GM23338 (cell line): ENCODE measurements at regions not wholly inside any gene's neighbourhood (a gene's known extent, or its start where the extent isn't known, plus 50 kb on each side); places are given as distances from the start of the nearest gene placed in this dataset.

ENCODE experiments used
- ATAC-seq: fragments of 200-7000 bp; cut with Tn5 transposase; 3 replicates; pipeline ENCODE4 v1.9.1; 2020
- DNase-seq: peaks from one replicate; pipeline ENCODE4 v3.0.0-alpha.2; 2015; ENCODE audit warnings: low spot score
- H2AFZ ChIP-seq: fragments of 200-600 bp; sonication (generic); 2 replicates; pipeline ENCODE4 v1.8.0; 2016; ENCODE audit warnings: antibody characterized with exemption, mild to moderate bottlenecking, moderate library complexity
- H3F3A ChIP-seq: fragments of 200-600 bp; sonication (generic); replicated peaks from 2 replicates; pipeline ENCODE4 v1.8.0; 2017; ENCODE audit warnings: antibody characterized with exemption, mixed run types, low read depth
- H3K27ac ChIP-seq: fragments of 200-600 bp; sonication (generic); 2 replicates; pipeline ENCODE4 v1.6.1; 2016; ENCODE audit warnings: low read depth
- H3K27me3 ChIP-seq: fragments of 200-600 bp; sonication (generic); 2 replicates; pipeline ENCODE4 v1.8.0; 2016; ENCODE audit warnings: mild to moderate bottlenecking, mixed run types, moderate library complexity; ENCODE audit not compliant: insufficient read depth
- H3K36me3 ChIP-seq: fragments of 200-600 bp; sonication (generic); 2 replicates; pipeline ENCODE4 v1.8.0; 2016; ENCODE audit warnings: mild to moderate bottlenecking; ENCODE audit not compliant: insufficient read depth
- H3K4me1 ChIP-seq: fragments of 200-600 bp; sonication (generic); 2 replicates; pipeline ENCODE4 v1.8.0; 2016; ENCODE audit warnings: mild to moderate bottlenecking, moderate library complexity; ENCODE audit not compliant: insufficient read depth
- H3K4me2 ChIP-seq: fragments of 200-600 bp; sonication (generic); 2 replicates; pipeline ENCODE4 v1.7.1; 2017; ENCODE audit warnings: mixed run types
- H3K4me3 ChIP-seq: fragments of 200-600 bp; sonication (generic); 2 replicates; pipeline ENCODE4 v1.6.1; 2016; ENCODE audit warnings: mixed run types
- H3K79me2 ChIP-seq: fragments of 200-600 bp; sonication (generic); replicated peaks from 2 replicates; pipeline ENCODE4 v1.8.0; 2017; ENCODE audit warnings: mild to moderate bottlenecking; ENCODE audit not compliant: insufficient read depth
- H3K9me2 ChIP-seq: fragments of 200-600 bp; sonication (generic); 2 replicates; pipeline ENCODE4 v1.8.0; 2017; ENCODE audit not compliant: insufficient read depth
- H4K20me1 ChIP-seq: fragments of 200-600 bp; sonication (generic); replicated peaks from 2 replicates; pipeline ENCODE4 v1.8.0; 2017; ENCODE audit warnings: mild to moderate bottlenecking; ENCODE audit not compliant: insufficient read depth
- H3K27ac Mint-ChIP-seq: 2 replicates; pipeline ENCODE4 v1.8.0; 2020; ENCODE audit warnings: inconsistent platforms, mild to moderate bottlenecking, moderate library complexity, mixed read lengths
- H3K27me3 Mint-ChIP-seq: 3 replicates; pipeline ENCODE4 v1.8.0; 2022; ENCODE audit warnings: low read depth, mild to moderate bottlenecking, moderate library complexity, mixed read lengths, inconsistent platforms; ENCODE audit not compliant: insufficient read depth, poor library complexity
- H3K36me3 Mint-ChIP-seq: 3 replicates; pipeline ENCODE4 v1.8.0; 2021; ENCODE audit warnings: low read depth, mild to moderate bottlenecking, inconsistent platforms, moderate library complexity, mixed read lengths
- H3K4me1 Mint-ChIP-seq: 3 replicates; pipeline ENCODE4 v1.8.0; 2020; ENCODE audit warnings: mild to moderate bottlenecking, inconsistent platforms, mixed read lengths
- H3K4me3 Mint-ChIP-seq: 3 replicates; pipeline ENCODE4 v1.8.0; 2021; ENCODE audit warnings: moderate library complexity, mild to moderate bottlenecking, inconsistent platforms, mixed read lengths
- H3K9me3 Mint-ChIP-seq: 3 replicates; pipeline ENCODE4 v1.8.0; 2020; ENCODE audit warnings: moderate library complexity, mild to moderate bottlenecking, inconsistent platforms, mixed read lengths
- CREB1 ChIP-seq: fragments of 250-450 bp; sonication (Bioruptor Pico); IDR thresholded peaks from 2 replicates; pipeline ENCODE4 v1.5.0; 2020; ENCODE audit warnings: low read depth, mild to moderate bottlenecking, moderate library complexity
- EZH2 ChIP-seq: fragments of 200-600 bp; sonication (generic); IDR thresholded peaks from one replicate; pipeline ENCODE4 v1.8.0; 2017; ENCODE audit warnings: antibody characterized with exemption, mild to moderate bottlenecking, low read depth; ENCODE audit not compliant: unreplicated experiment
- EZH2phosphoT487 ChIP-seq: fragments of 200-600 bp; sonication (generic); IDR thresholded peaks from one replicate; pipeline ENCODE4 v1.8.1; 2018; ENCODE audit warnings: antibody characterized with exemption; ENCODE audit not compliant: unreplicated experiment
- JUNB ChIP-seq: IDR thresholded peaks from one replicate; pipeline ENCODE4 v1.6.1; 2016; ENCODE audit warnings: antibody characterized with exemption; ENCODE audit not compliant: unreplicated experiment
- NANOG ChIP-seq: IDR thresholded peaks from 2 replicates; pipeline ENCODE4 v1.6.1; 2016; ENCODE audit warnings: antibody characterized with exemption, borderline replicate concordance
- POLR2AphosphoS5 ChIP-seq: IDR thresholded peaks from 2 replicates; pipeline ENCODE4 v1.6.1; 2016; ENCODE audit warnings: antibody characterized with exemption, low read depth
- REST ChIP-seq: IDR thresholded peaks from one replicate; pipeline ENCODE4 v1.6.1; 2018; ENCODE audit warnings: antibody characterized with exemption; ENCODE audit not compliant: unreplicated experiment
- STAT1 ChIP-seq: IDR thresholded peaks from one replicate; pipeline ENCODE4 v1.6.1; 2016; ENCODE audit warnings: antibody characterized with exemption; ENCODE audit not compliant: unreplicated experiment
- ZNF114 ChIP-seq: fragments of 250-450 bp; sonication (Bioruptor Pico); IDR thresholded peaks from 2 replicates; pipeline ENCODE4 v1.5.0; 2020; ENCODE audit warnings: mild to moderate bottlenecking, moderate library complexity
- ZNF331 ChIP-seq: fragments of 250-450 bp; sonication (Bioruptor Pico); IDR thresholded peaks from 2 replicates; pipeline ENCODE4 v1.5.0; 2020; ENCODE audit warnings: low read depth, mild to moderate bottlenecking, moderate library complexity
- ZNF462 ChIP-seq: fragments of 250-450 bp; sonication (Bioruptor Pico); IDR thresholded peaks from 2 replicates; pipeline ENCODE4 v1.5.0; 2020; ENCODE audit warnings: mild to moderate bottlenecking, moderate library complexity
- TF ChIP-seq, protein P1 (sequence below): IDR thresholded peaks from 2 replicates; pipeline ENCODE4 v1.6.1; 2016; ENCODE audit warnings: antibody characterized with exemption
- TF ChIP-seq, protein P2 (sequence below), 2 experiments: fragments of 200-600 bp in 1 of 2; sonication (generic) in 1 of 2; conservative IDR thresholded peaks; 2 replicates each; pipeline versions ENCODE4 v1.5.1 to v1.6.1; 2016 to 2017; ENCODE audit warnings: antibody characterized with exemption in 2 of 2, low read depth in 2 of 2, mild to moderate bottlenecking in 2 of 2, moderate library complexity in 1 of 2

GRCh38 chr9:81259896-81260295 lies 429.5 kb downstream of the TLE1 start:
- no peak for DNase-seq
- Mint-ChIP-seq H3K27me3 (no peaks in the 10 kb centered on the region), H3K27ac (no peak overlapping the region)

More at GRCh38 chr9:81259896-81260295, 429.5 kb downstream of the TLE1 start:
- no peak overlapping the region for H3K4me2 ChIP-seq
- H3K36me3 ChIP-seq: no peaks in the 10 kb centered on the region
- ATAC-seq: no peak
- peaks cover 15% of the 10 kb centered on the region; the same call in 2 of the 3 replicates for H3K36me3 Mint-ChIP-seq
- H4K20me1 ChIP-seq: no peaks in the 10 kb centered on the region
- no peaks in the 10 kb centered on the region for H3K79me2 ChIP-seq
- no peaks in the 10 kb centered on the region for H3K27me3 ChIP-seq
- H3K9me2 ChIP-seq: peaks cover 3% of the 10 kb centered on the region; the same call in 1 of the 2 replicates
- TF ChIP-seq EZH2phosphoT487: no peak
- TF ChIP-seq POLR2AphosphoS5: no peak
- TF ChIP-seq NANOG: no peak
- TF ChIP-seq, protein P1, sequence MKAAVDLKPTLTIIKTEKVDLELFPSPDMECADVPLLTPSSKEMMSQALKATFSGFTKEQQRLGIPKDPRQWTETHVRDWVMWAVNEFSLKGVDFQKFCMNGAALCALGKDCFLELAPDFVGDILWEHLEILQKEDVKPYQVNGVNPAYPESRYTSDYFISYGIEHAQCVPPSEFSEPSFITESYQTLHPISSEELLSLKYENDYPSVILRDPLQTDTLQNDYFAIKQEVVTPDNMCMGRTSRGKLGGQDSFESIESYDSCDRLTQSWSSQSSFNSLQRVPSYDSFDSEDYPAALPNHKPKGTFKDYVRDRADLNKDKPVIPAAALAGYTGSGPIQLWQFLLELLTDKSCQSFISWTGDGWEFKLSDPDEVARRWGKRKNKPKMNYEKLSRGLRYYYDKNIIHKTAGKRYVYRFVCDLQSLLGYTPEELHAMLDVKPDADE: no peak
- no peak for TF ChIP-seq STAT1
- no peak for TF ChIP-seq REST
- no peak for TF ChIP-seq ZNF462
- no peak for TF ChIP-seq CREB1 (CRISPR knock-in tag)
- no peak for TF ChIP-seq EZH2
- TF ChIP-seq, protein P2, sequence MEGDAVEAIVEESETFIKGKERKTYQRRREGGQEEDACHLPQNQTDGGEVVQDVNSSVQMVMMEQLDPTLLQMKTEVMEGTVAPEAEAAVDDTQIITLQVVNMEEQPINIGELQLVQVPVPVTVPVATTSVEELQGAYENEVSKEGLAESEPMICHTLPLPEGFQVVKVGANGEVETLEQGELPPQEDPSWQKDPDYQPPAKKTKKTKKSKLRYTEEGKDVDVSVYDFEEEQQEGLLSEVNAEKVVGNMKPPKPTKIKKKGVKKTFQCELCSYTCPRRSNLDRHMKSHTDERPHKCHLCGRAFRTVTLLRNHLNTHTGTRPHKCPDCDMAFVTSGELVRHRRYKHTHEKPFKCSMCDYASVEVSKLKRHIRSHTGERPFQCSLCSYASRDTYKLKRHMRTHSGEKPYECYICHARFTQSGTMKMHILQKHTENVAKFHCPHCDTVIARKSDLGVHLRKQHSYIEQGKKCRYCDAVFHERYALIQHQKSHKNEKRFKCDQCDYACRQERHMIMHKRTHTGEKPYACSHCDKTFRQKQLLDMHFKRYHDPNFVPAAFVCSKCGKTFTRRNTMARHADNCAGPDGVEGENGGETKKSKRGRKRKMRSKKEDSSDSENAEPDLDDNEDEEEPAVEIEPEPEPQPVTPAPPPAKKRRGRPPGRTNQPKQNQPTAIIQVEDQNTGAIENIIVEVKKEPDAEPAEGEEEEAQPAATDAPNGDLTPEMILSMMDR (conservative IDR thresholded peaks at IDR 0.05; ENCODE audit: low read depth in 2 of 2): no peak
- no peak for TF ChIP-seq ZNF114
- no peak for TF ChIP-seq JUNB
- TF ChIP-seq ZNF331 (CRISPR knock-in tag): no peak
- no peak overlapping the region for H3K4me3 ChIP-seq
- H3K4me3 Mint-ChIP-seq: no peak overlapping the region
- H2AFZ ChIP-seq: no peak overlapping the region
- peaks cover 23% of the 10 kb centered on the region for H3K9me3 Mint-ChIP-seq
- H3F3A ChIP-seq: no peaks in the 10 kb centered on the region
- no peak overlapping the region for H3K27ac ChIP-seq
- H3K4me1 ChIP-seq: no peaks in the 10 kb centered on the region
- H3K4me1 Mint-ChIP-seq: no peaks in the 10 kb centered on the region
